HG03521 (cell line): ENCODE measurements at regions not wholly inside any gene's neighbourhood (a gene's known extent, or its start where the extent isn't known, plus 50 kb on each side); places are given as distances from the start of the nearest gene placed in this dataset.

Source experiments
- ATAC-seq: cut with Tn5 transposase; IDR thresholded peaks from one replicate; pipeline ENCODE4 v1.9.1; 2021; ENCODE audit warnings: mild to moderate bottlenecking, moderate library complexity; ENCODE audit not compliant: unreplicated experiment

- no peak for ATAC-seq
Observed at GRCh38 chr5:133716532-133717183, 104.3 kb upstream of the FSTL4 start.

- ATAC-seq, result no peak
Observed at GRCh38 chr5:133715616-133716015, 103.3 kb upstream of the FSTL4 start.

GRCh38 chr5:133715216-133715615 is 102.9 kb upstream of the FSTL4 start:
- no peak for ATAC-seq

- no peak for ATAC-seq
Observed at GRCh38 chr5:133714161-133714915, 102.0 kb upstream of the FSTL4 start.

- no peak for ATAC-seq
Observed at GRCh38 chr5:133713751-133714150, 101.4 kb upstream of the FSTL4 start.

GRCh38 chr5:133713209-133713608 is 100.9 kb upstream of the FSTL4 start:
- no peak for ATAC-seq

GRCh38 chr5:133712562-133712961 is 100.2 kb upstream of the FSTL4 start:
- ATAC-seq, result no peak

GRCh38 chr5:133709209-133709725 is 96.9 kb upstream of the FSTL4 start:
- no peak for ATAC-seq

GRCh38 chr5:133708331-133708850 is 96.0 kb upstream of the FSTL4 start:
- ATAC-seq, result no peak

GRCh38 chr5:133707629-133708028 is 95.3 kb upstream of the FSTL4 start:
- ATAC-seq, result no peak

- no peak for ATAC-seq
Observed at GRCh38 chr5:133706506-133707430, 94.4 kb upstream of the FSTL4 start.

- ATAC-seq, result no peak
Observed at GRCh38 chr5:133705331-133705730, 93.0 kb upstream of the FSTL4 start.

GRCh38 chr5:133704411-133704810 is 92.1 kb upstream of the FSTL4 start:
- ATAC-seq, result no peak

GRCh38 chr5:133703935-133704334 is 91.6 kb upstream of the FSTL4 start:
- no peak for ATAC-seq

- no peak for ATAC-seq
Observed at GRCh38 chr5:133702791-133703770, 90.7 kb upstream of the FSTL4 start.

GRCh38 chr5:133701871-133702270 is 89.5 kb upstream of the FSTL4 start:
- no peak for ATAC-seq

- ATAC-seq, result no peak
Observed at GRCh38 chr5:133700251-133700650, 87.9 kb upstream of the FSTL4 start.

GRCh38 chr5:133698646-133699526 is 86.5 kb upstream of the FSTL4 start:
- ATAC-seq, result no peak

GRCh38 chr5:133698259-133698554 is 85.9 kb upstream of the FSTL4 start:
- no peak for ATAC-seq
